Naive thymus-derived CD8-positive, alpha-beta T cell (primary cell): ENCODE measurements at regions not wholly inside any gene's neighbourhood (a gene's known extent, or its start where the extent isn't known, plus 50 kb on each side); places are given as distances from the start of the nearest gene placed in this dataset.

Source experiments
- ATAC-seq, 2 donors: fragments of 150-1000 bp; cut with Tn5 transposase in 1 of 2; sonication (Bioruptor Pico), chemical (Tn5 transposase) in 1 of 2; 1 replicate in 1 of 2; 2 replicates in 1 of 2; pipeline ENCODE4 v1.10.0; 2021; ENCODE audit warnings: mild to moderate bottlenecking in 2 of 2, moderate library complexity in 2 of 2
- POLR2A ChIA-PET: fragments of 350-600 bp; sonication (Branson Sonifier 250); formaldehyde crosslinking; loops from one replicate; lab custom pipeline; 2021; ENCODE audit warnings: antibody characterized with exemption; lab: Charles Lee
- DNase-seq, 10 donors: peaks; one replicate each; pipeline versions ENCODE4 v3.0.0 to v3.0.0-alpha.2; 2020 to 2022
- H3K27ac Mint-ChIP-seq, 10 donors: one replicate each; pipeline ENCODE4 v1.8.0; 2020 to 2022; ENCODE audit warnings: mild to moderate bottlenecking in 10 of 10, mixed read lengths in 10 of 10, moderate library complexity in 4 of 10, inconsistent platforms in 1 of 10
- H3K27me3 Mint-ChIP-seq, 5 donors: one replicate each; pipeline ENCODE4 v1.8.0; 2021 to 2022; ENCODE audit warnings: mixed read lengths in 5 of 5
- H3K36me3 Mint-ChIP-seq, 3 donors: one replicate each; pipeline ENCODE4 v1.8.0; 2020 to 2022; ENCODE audit warnings: mixed read lengths in 3 of 3, mild to moderate bottlenecking in 2 of 3, inconsistent platforms in 1 of 3
- H3K4me1 Mint-ChIP-seq, 4 donors: one replicate each; pipeline ENCODE4 v1.8.0; 2021 to 2022; ENCODE audit warnings: mixed read lengths in 4 of 4
- H3K4me3 Mint-ChIP-seq, 10 donors: one replicate each; pipeline ENCODE4 v1.8.0; 2020 to 2022; ENCODE audit warnings: mild to moderate bottlenecking in 10 of 10, mixed read lengths in 10 of 10, moderate library complexity in 6 of 10, inconsistent platforms in 1 of 10
- H3K9me3 Mint-ChIP-seq, 9 donors: one replicate each; pipeline ENCODE4 v1.8.0; 2020 to 2022; ENCODE audit warnings: mixed read lengths in 9 of 9, mild to moderate bottlenecking in 3 of 9, inconsistent platforms in 1 of 9, moderate library complexity in 1 of 9

- no peak for DNase-seq
- no peaks in the 10 kb centered on the region for H3K27me3 Mint-ChIP-seq
- peaks cover 0 to 9% (median 0%) of the 10 kb centered on the region in 3 donors for H3K36me3 Mint-ChIP-seq
- POLR2A ChIA-PET = no interaction called here
- H3K27ac Mint-ChIP-seq = no peak overlapping the region
- no peak for ATAC-seq
- peaks cover 0 to 20% (median 5%) of the 10 kb centered on the region in 9 donors for H3K9me3 Mint-ChIP-seq
- no peaks in the 10 kb centered on the region for H3K4me1 Mint-ChIP-seq
- no peak overlapping the region for H3K4me3 Mint-ChIP-seq
Measured at GRCh38 chr5:52339285-52339684, 448.4 kb upstream of the ITGA1 start.

GRCh38 chr5:52342361-52342760 is 445.4 kb upstream of the ITGA1 start:
- Mint-ChIP-seq H3K9me3 (peaks cover 0 to 9% (median 2%) of the 10 kb centered on the region in 9 donors), H3K36me3 (peaks cover 0 to 8% (median 0%) of the 10 kb centered on the region in 3 donors), H3K27ac (no peak overlapping the region), H3K27me3 (no peaks in the 10 kb centered on the region), H3K4me1 (no peaks in the 10 kb centered on the region), H3K4me3 (no peak overlapping the region)
- ATAC-seq = no peak
- POLR2A ChIA-PET = no interaction called here
- no peak for DNase-seq

DNA sequence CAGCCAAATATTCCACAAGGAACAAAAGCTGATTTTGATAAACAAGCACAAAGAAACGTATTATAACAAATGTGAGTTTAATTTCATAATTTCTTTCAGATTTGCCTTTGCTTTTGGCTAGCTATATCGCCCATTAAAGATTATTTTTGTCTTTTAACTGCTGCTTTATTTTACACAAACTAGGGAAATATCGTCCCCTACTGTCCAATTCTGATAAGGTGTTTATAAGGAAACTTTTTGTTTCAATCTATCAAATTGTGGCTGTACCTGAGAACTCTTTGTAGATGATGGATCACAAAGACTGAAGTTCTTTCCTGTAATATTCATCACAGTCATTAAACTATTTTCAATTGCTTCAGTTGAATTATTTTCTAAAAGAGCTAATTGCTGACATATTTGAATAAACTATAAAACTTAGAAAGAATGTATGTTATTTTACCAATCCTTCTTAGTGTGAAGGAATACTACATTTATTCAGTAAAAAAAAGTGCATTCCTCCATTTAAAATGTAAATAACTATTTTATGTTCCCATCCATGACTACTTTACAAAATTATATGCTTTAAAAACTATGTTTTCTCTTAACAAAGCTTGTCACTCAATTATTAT is 431.3 kb upstream of the ITGA1 start:
- H3K36me3 Mint-ChIP-seq = no peaks in the 10 kb centered on the region
- H3K27ac Mint-ChIP-seq = no peak overlapping the region
- DNase-seq (no peak), ATAC-seq (no peak)
- no peaks in the 10 kb centered on the region for H3K4me1 Mint-ChIP-seq
- H3K27me3 Mint-ChIP-seq = no peaks in the 10 kb centered on the region
- peaks cover 0 to 4% (median 0%) of the 10 kb centered on the region in 9 donors for H3K9me3 Mint-ChIP-seq
- POLR2A ChIA-PET = interaction anchor here (0.6 kb wide), 1 partner anchor 19 kb away, joined by 3 read pairs; no protein-coding TSS in a partner anchor
- H3K4me3 Mint-ChIP-seq = no peak overlapping the region

DNA sequence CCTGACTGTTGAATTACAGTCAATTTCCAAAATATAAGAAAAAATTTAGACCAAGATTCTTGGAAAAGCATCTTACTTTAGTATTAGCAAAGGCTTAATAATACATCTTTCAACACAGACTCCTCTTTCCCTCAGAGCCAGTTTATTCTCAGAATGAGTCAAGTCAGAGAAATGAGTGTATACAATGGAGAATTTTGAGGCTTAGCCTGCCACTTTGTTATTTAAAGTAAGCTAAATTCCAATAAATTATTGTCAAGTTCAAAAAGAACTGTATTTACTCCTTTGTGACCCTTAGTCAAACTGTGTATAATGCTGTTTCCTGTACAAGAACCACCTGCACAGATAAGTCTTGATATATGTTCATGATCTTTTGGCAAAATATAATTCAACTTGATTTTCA is 428.5 kb upstream of the ITGA1 start:
- H3K36me3 Mint-ChIP-seq = no peaks in the 10 kb centered on the region
- peaks cover 0 to 10% (median 1%) of the 10 kb centered on the region in 5 donors for H3K27me3 Mint-ChIP-seq
- ATAC-seq (no peak), DNase-seq (no peak)
- peaks cover 0 to 2% (median 0%) of the 10 kb centered on the region in 9 donors for H3K9me3 Mint-ChIP-seq
- H3K27ac Mint-ChIP-seq = no peak overlapping the region
- POLR2A ChIA-PET = no interaction called here
- no peak overlapping the region for H3K4me3 Mint-ChIP-seq
- no peaks in the 10 kb centered on the region for H3K4me1 Mint-ChIP-seq

- Mint-ChIP-seq H3K27ac (no peak overlapping the region), H3K4me3 (no peak overlapping the region), H3K9me3 (peaks cover 0 to 2% (median 0%) of the 10 kb centered on the region in 9 donors), H3K36me3 (no peaks in the 10 kb centered on the region), H3K4me1 (no peaks in the 10 kb centered on the region), H3K27me3 (peaks cover 0 to 10% (median 1%) of the 10 kb centered on the region in 5 donors)
- ATAC-seq = no peak
- DNase-seq = no peak
- POLR2A ChIA-PET = no interaction called here
Measured at GRCh38 chr5:52360985-52361384, 426.7 kb upstream of the ITGA1 start.

DNA sequence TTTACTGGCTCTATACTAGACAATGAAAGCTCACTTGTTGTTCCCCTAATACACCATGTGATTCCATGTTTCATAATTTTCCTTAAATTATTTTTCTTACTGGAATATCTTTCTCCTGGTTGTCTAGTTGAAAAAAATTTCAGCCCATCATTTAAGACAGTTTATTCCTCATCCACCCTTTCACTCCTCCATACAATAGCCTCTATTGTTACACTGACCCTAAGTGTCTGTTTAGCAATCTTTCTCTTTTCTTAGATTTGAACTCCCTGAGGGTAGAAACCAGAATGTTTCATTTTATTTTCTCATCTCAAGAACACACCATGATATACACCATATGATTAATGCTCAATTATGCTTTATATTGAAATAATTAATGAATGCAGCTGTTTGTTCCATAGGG is 413.4 kb upstream of the ITGA1 start:
- DNase-seq (no peak), ATAC-seq (no peak)
- no peaks in the 10 kb centered on the region for H3K4me1 Mint-ChIP-seq
- no peaks in the 10 kb centered on the region for H3K36me3 Mint-ChIP-seq
- POLR2A ChIA-PET = no interaction called here
- no peak overlapping the region for H3K27ac Mint-ChIP-seq
- H3K4me3 Mint-ChIP-seq = no peak overlapping the region
- H3K9me3 Mint-ChIP-seq = peaks cover 0 to 1% (median 0%) of the 10 kb centered on the region in 9 donors
- peaks cover 0 to 1% (median 0%) of the 10 kb centered on the region in 5 donors for H3K27me3 Mint-ChIP-seq

GRCh38 chr5:52375969-52376368 is 411.7 kb upstream of the ITGA1 start:
- peaks cover 0 to 9% (median 0%) of the 10 kb centered on the region in 5 donors for H3K27me3 Mint-ChIP-seq
- no peaks in the 10 kb centered on the region for H3K4me1 Mint-ChIP-seq
- DNase-seq = no peak
- no peak for ATAC-seq
- H3K36me3 Mint-ChIP-seq = no peaks in the 10 kb centered on the region
- H3K9me3 Mint-ChIP-seq = peaks cover 0 to 12% (median 0%) of the 10 kb centered on the region in 9 donors
- POLR2A ChIA-PET = no interaction called here
- no peak overlapping the region for H3K27ac Mint-ChIP-seq
- no peak overlapping the region for H3K4me3 Mint-ChIP-seq

DNA sequence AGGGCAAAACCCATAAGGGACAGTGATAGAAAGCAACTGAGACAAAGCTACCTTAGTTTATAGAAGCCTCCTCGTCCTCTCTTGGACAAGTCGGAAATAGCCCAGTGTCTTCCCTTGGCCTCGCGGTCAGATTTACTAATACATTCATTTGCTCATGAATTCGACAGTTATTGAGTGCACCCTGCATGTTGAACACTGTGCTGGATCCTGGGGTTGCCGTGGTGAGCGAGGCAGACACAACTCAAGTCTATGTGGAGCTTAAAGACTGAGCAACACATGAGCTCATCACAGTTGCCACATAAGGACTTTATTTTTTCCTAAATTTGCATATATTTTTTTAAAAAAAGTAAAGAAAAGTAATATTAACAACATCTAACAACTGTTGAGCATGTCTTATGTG is 411.1 kb upstream of the ITGA1 start:
- Mint-ChIP-seq H3K36me3 (no peaks in the 10 kb centered on the region), H3K4me3 (no peak overlapping the region), H3K27ac (no peak overlapping the region), H3K9me3 (peaks cover 0 to 16% (median 0%) of the 10 kb centered on the region in 9 donors), H3K27me3 (peaks cover 0 to 13% (median 0%) of the 10 kb centered on the region in 5 donors), H3K4me1 (no peaks in the 10 kb centered on the region)
- DNase-seq (no peak), ATAC-seq (no peak)
- POLR2A ChIA-PET = no interaction called here

- DNase-seq (no peak), ATAC-seq (no peak)
- Mint-ChIP-seq H3K27me3 (peaks cover 0 to 13% (median 0%) of the 10 kb centered on the region in 5 donors), H3K4me1 (no peaks in the 10 kb centered on the region), H3K27ac (no peak overlapping the region), H3K4me3 (no peak overlapping the region), H3K9me3 (peaks cover 0 to 16% (median 0%) of the 10 kb centered on the region in 9 donors), H3K36me3 (no peaks in the 10 kb centered on the region)
- POLR2A ChIA-PET = no interaction called here
Measured at GRCh38 chr5:52378237-52378636, 409.5 kb upstream of the ITGA1 start.

DNA sequence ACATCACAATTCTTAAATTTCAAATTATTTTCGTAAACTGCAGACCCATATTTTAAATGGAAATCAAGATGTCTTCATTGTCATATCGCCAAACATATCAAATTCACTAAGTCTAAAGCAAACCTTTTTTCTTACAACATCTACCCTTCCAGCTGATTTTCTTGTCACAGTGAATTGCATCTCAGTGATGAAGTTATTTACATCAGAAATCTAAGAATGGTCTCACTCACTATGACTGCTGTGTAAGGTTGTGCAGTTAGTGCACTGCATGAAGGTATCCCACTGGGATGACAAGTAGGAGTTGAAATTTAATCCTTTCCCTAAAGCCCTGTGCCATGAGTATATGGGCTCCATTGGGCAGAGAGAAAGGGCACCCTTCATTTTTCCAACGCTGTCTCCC is 399.4 kb upstream of the ITGA1 start:
- H3K27me3 Mint-ChIP-seq = peaks cover 0 to 7% (median 1%) of the 10 kb centered on the region in 5 donors
- no peaks in the 10 kb centered on the region for H3K36me3 Mint-ChIP-seq
- no peak overlapping the region for H3K27ac Mint-ChIP-seq
- peaks cover 0 to 10% (median 0%) of the 10 kb centered on the region in 9 donors for H3K9me3 Mint-ChIP-seq
- ATAC-seq = no peak
- POLR2A ChIA-PET = no interaction called here
- no peak overlapping the region for H3K4me3 Mint-ChIP-seq
- DNase-seq = no peak
- no peaks in the 10 kb centered on the region for H3K4me1 Mint-ChIP-seq

DNA sequence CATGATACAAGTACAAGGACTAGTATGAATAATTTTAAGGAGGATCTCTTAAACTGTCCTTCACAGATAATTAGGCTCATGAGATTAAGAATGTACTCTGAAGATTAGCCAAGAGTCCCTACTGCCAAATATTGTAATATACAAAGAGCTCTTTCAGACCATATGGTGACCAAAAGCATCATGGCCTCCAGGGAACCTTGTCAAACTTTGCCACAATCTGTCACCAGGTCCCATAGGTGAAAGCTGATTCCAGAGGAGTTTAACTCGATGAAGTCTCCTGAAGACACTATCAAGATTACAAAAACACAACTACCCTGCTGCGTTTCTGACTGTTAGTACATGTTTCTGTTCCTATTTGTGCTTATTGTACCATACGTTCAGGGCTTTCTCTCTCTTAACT is 395.4 kb upstream of the ITGA1 start:
- H3K36me3 Mint-ChIP-seq = no peaks in the 10 kb centered on the region
- H3K27ac Mint-ChIP-seq = no peak overlapping the region
- POLR2A ChIA-PET = no interaction called here
- H3K4me1 Mint-ChIP-seq = no peaks in the 10 kb centered on the region
- ATAC-seq (no peak), DNase-seq (no peak)
- peaks cover 0 to 10% (median 0%) of the 10 kb centered on the region in 9 donors for H3K9me3 Mint-ChIP-seq
- H3K27me3 Mint-ChIP-seq = peaks cover 0 to 3% (median 1%) of the 10 kb centered on the region in 5 donors
- H3K4me3 Mint-ChIP-seq = no peak overlapping the region

GRCh38 chr5:52409835-52410234 is 377.9 kb upstream of the ITGA1 start:
- no peaks in the 10 kb centered on the region for H3K36me3 Mint-ChIP-seq
- H3K4me3 Mint-ChIP-seq = no peak overlapping the region
- DNase-seq (no peak), ATAC-seq (no peak)
- H3K4me1 Mint-ChIP-seq = no peaks in the 10 kb centered on the region
- no peaks in the 10 kb centered on the region for H3K27me3 Mint-ChIP-seq
- POLR2A ChIA-PET = no interaction called here
- no peak overlapping the region for H3K27ac Mint-ChIP-seq
- peaks cover 0 to 4% (median 0%) of the 10 kb centered on the region in 9 donors for H3K9me3 Mint-ChIP-seq

DNA sequence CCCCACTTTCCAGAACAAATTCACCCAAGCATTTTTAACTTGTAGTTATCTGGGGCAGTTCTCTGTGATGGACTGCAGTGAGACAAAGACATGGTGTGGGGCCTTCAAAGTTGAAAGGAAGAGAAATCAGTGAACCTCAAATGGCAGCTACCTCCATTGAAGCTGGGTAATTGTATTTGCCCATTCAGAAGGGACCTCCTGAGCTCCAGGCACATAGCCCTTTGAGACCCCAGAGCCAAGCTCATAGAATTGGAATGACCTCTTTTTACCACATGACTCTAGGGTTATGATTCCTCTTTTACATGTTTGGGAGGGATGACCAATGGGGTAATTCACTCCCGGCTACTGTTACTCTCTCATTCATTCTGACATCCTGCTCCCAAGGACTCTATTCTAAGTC is 368.4 kb upstream of the ITGA1 start:
- H3K27me3 Mint-ChIP-seq = peaks cover 0 to 2% (median under 1%) of the 10 kb centered on the region in 5 donors
- no peaks in the 10 kb centered on the region for H3K9me3 Mint-ChIP-seq
- H3K27ac Mint-ChIP-seq = no peak overlapping the region
- H3K4me1 Mint-ChIP-seq = no peaks in the 10 kb centered on the region
- POLR2A ChIA-PET = no interaction called here
- DNase-seq = no peak
- ATAC-seq = no peak
- no peak overlapping the region for H3K4me3 Mint-ChIP-seq
- H3K36me3 Mint-ChIP-seq = no peaks in the 10 kb centered on the region

GRCh38 chr5:52427615-52428014 is 360.1 kb upstream of the ITGA1 start:
- no peak for ATAC-seq
- no peak overlapping the region for H3K27ac Mint-ChIP-seq
- H3K4me3 Mint-ChIP-seq = no peak overlapping the region
- POLR2A ChIA-PET = no interaction called here
- H3K4me1 Mint-ChIP-seq = no peaks in the 10 kb centered on the region
- peaks cover 0 to 10% (median 5%) of the 10 kb centered on the region in 9 donors for H3K9me3 Mint-ChIP-seq
- peaks cover 0 to 7% (median 0%) of the 10 kb centered on the region in 5 donors for H3K27me3 Mint-ChIP-seq
- peaks cover 0 to 7% (median 0%) of the 10 kb centered on the region in 3 donors for H3K36me3 Mint-ChIP-seq
- DNase-seq = no peak
